ENCODE measurements at regions not wholly inside any gene's neighbourhood (a gene's known extent, or its start where the extent isn't known, plus 50 kb on each side); places are given as distances from the start of the nearest gene placed in this dataset.

DNA sequence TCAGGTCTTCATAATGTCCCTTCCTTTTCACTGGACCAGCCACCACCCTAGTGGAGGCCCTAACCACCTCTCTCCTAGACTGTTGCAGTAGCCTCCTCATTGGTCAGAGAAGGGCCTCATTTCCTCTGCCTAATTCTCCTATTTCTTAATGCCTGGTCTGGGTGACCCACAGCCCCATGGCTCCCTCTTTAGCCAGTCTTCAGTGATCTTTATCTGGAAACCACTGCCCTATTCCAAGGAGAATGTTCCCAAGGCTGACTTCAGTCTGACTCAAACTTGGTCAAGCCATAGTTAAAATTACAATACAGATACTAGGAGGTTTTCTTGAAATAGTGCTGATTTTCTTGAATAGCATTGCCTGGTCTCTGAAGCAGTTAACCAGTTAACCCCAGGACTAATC is 53.6 kb upstream of the PRPS1 start:
- intact Hi-C loops (cut with micrococcal nuclease) = loop anchor here (2.0 kb wide), 1 partner anchor 54 kb away; the partner anchor contains the start of gene PRPS1
- Histone ChIP-seq H3K27me3 (ENCODE audit: control insufficient read depth, insufficient read depth, low read length) (peaks cover 2% of the 10 kb centered on the region; the same call in 1 of the 2 replicates), H4K91ac (ENCODE audit: insufficient read depth, low read depth, low read length) (peak overlapping the region; percentile 49), H2BK15ac (ENCODE audit: low read depth, low read length) (peak overlapping the region; percentile 27; the same call in 1 of the 3 replicates), H2AK9ac (replicated peaks; ENCODE audit: low read depth, low read length, poor library complexity) (no peak overlapping the region), H3K56ac (ENCODE audit: extremely low read depth, insufficient read depth, low read length) (peak overlapping the region; percentile 58; the same call in 1 of the 2 replicates), H3K9ac (ENCODE audit: low read depth, low read length) (no peak overlapping the region), H3K4me2 (ENCODE audit: low read depth, low read length) (peak overlapping the region; percentile 62; the same call in 1 of the 2 replicates), H3K79me1 (ENCODE audit: low read depth in 1 of 2, low read length in 2 of 2) (no peaks in the 10 kb centered on the region), H3K27ac (ENCODE audit: insufficient read depth, low read length) (peak overlapping the region; percentile 89), H2AFZ (replicated peaks; ENCODE audit: low read length, poor library complexity) (no peak overlapping the region), H3K4me1 (ENCODE audit: control insufficient read depth, insufficient read depth, low read length) (peaks cover 18% of the 10 kb centered on the region), H3K14ac (replicated peaks; ENCODE audit: low read depth, low read length) (peak overlapping the region; percentile 62), H4K5ac (ENCODE audit: low read depth, low read length) (peak overlapping the region; percentile 96), H2BK20ac (ENCODE audit: low read depth, low read length) (peak overlapping the region; percentile 86), H4K8ac (ENCODE audit: low read depth in 2 of 2, low read length in 2 of 2) (peak overlapping the region; percentile 51 to 82; a peak in 2 of 4 replicates), H3K4me3 (ENCODE audit: insufficient read depth, low read depth, low read length) (no peak overlapping the region), H3K23ac (ENCODE audit: low read depth, low read length) (peak overlapping the region; percentile 88), H2BK5ac (ENCODE audit: low read depth, low read length, poor library complexity, severe bottlenecking) (peak overlapping the region; percentile 95), H3K36me3 (ENCODE audit: control insufficient read depth, insufficient read depth, low read length) (no peaks in the 10 kb centered on the region), H2BK120ac (ENCODE audit: low read depth, low read length) (peak overlapping the region; percentile 91), H4K20me1 (ENCODE audit: insufficient read depth, low read length) (no peaks in the 10 kb centered on the region), H2AK5ac (ENCODE audit: low read depth, low read length) (peak overlapping the region; percentile 52; the same call in 1 of the 2 replicates), H3K18ac (ENCODE audit: low read depth, low read length) (peak overlapping the region; percentile 93), H3K9me1 (ENCODE audit: insufficient read depth, low read length) (peaks cover 6% of the 10 kb centered on the region), H3K4ac (ENCODE audit: low read depth, low read length) (peak overlapping the region; percentile 88), H3K9me3 (ENCODE audit: control insufficient read depth, insufficient read depth, low read length) (peaks cover 3% of the 10 kb centered on the region; the same call in 1 of the 2 replicates)
- ATAC-seq (ENCODE audit: low read depth) = peak; percentile 16
- in situ Hi-C loops (cut with MboI; ENCODE audit: low sequenced_read_pairs) = no loop called here
- peak; percentile 71 for DNase-seq
- dilution Hi-C loops (cut with HindIII; ENCODE audit: low sequenced_read_pairs, unreplicated experiment) = no loop called here
- TF ChIP-seq RCOR1 (IDR thresholded peaks at IDR 0.05; ENCODE audit: insufficient replicate concordance, low read length) = no peak
- no peak for TF ChIP-seq RFX5 (IDR thresholded peaks at IDR 0.05; ENCODE audit: low read depth, low read length)
- TF ChIP-seq FOS (IDR thresholded peaks at IDR 0.05; ENCODE audit: low read depth, low read length) = no peak
- no peak for TF ChIP-seq CHD1 (IDR thresholded peaks at IDR 0.05; ENCODE audit: low read depth, low read length)
- TF ChIP-seq MXI1 (IDR thresholded peaks at IDR 0.05; ENCODE audit: borderline replicate concordance, low read depth, low read length) = no peak
- TF ChIP-seq, protein P1, sequence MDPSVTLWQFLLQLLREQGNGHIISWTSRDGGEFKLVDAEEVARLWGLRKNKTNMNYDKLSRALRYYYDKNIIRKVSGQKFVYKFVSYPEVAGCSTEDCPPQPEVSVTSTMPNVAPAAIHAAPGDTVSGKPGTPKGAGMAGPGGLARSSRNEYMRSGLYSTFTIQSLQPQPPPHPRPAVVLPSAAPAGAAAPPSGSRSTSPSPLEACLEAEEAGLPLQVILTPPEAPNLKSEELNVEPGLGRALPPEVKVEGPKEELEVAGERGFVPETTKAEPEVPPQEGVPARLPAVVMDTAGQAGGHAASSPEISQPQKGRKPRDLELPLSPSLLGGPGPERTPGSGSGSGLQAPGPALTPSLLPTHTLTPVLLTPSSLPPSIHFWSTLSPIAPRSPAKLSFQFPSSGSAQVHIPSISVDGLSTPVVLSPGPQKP (IDR thresholded peaks at IDR 0.05; ENCODE audit: borderline replicate concordance, low read depth, low read length) = no peak
- TF ChIP-seq BHLHE40 (IDR thresholded peaks at IDR 0.05; ENCODE audit: low read depth, low read length) = no peak
- no TSS peak for BruUV-seq (replicated peaks)
- ChIA-PET CTCF (no interaction called here), POLR2A (ENCODE audit: unreplicated experiment) (no interaction called here)
